Ishikawa (cell line): ENCODE measurements at regions not wholly inside any gene's neighbourhood (a gene's known extent, or its start where the extent isn't known, plus 50 kb on each side); places are given as distances from the start of the nearest gene placed in this dataset.

Source experiments
- CEBPB ChIP-seq: IDR thresholded peaks from 2 replicates; pipeline ENCODE4 v1.6.1; 2012
- EGR1 ChIP-seq: IDR thresholded peaks from 2 replicates; pipeline ENCODE4 v1.6.1; 2012
- EP300 ChIP-seq: IDR thresholded peaks from 2 replicates; pipeline ENCODE4 v1.6.1; 2012; ENCODE audit warnings: borderline replicate concordance
- RAD21 ChIP-seq: IDR thresholded peaks from 2 replicates; pipeline ENCODE4 v1.6.1; 2012; ENCODE audit warnings: low read depth
- TAF1 ChIP-seq: IDR thresholded peaks from 2 replicates; pipeline ENCODE4 v1.6.1; 2012; ENCODE audit warnings: low read depth, mild to moderate bottlenecking
- TCF12 ChIP-seq: IDR thresholded peaks from 2 replicates; pipeline ENCODE4 v1.6.1; 2012; ENCODE audit warnings: low read depth
- TEAD4 ChIP-seq: IDR thresholded peaks from 2 replicates; pipeline ENCODE4 v1.6.1; 2012
- USF1 ChIP-seq: IDR thresholded peaks from 2 replicates; pipeline ENCODE4 v1.6.1; 2012
- YY1 ChIP-seq: IDR thresholded peaks from 2 replicates; pipeline ENCODE4 v1.6.1; 2012; ENCODE audit warnings: low read depth
- TF ChIP-seq, protein P1 (sequence below): IDR thresholded peaks from 2 replicates; pipeline ENCODE4 v1.6.1; 2012
- TF ChIP-seq, protein P2 (sequence below): IDR thresholded peaks from 2 replicates; pipeline ENCODE4 v1.6.1; 2012; ENCODE audit warnings: low read depth, mild to moderate bottlenecking

DNA sequence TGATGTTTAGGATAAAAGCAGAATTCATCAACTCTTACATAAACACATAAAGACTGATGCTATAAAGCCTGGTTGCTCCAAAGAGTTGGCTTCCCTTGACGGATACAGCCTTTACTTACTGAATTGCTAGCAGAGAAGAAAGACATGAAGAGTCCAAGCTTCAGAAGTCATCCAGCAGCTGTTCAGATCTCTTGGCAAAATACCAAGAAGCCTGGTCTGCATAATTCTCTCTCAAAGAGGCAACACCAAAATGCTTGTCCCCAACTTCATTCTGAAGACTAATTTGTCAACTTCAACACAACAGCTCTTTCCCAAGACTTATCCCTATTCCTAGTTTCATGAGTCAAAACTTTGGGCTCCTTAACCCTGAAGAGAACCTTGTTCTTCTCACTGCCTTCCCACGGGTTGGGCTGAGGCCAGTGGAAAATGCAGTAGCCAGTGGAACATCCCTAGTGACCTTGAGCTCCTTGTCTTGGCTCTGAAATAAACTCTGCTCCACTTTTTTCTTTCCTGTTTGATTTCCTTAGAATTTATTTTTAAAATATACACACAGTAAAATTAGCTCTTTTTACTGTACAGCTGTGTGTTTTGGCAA is 119.2 kb upstream of the THBS1 start:
- TF ChIP-seq, protein P1, sequence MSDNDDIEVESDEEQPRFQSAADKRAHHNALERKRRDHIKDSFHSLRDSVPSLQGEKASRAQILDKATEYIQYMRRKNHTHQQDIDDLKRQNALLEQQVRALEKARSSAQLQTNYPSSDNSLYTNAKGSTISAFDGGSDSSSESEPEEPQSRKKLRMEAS = no peak
- TF ChIP-seq, protein P2, sequence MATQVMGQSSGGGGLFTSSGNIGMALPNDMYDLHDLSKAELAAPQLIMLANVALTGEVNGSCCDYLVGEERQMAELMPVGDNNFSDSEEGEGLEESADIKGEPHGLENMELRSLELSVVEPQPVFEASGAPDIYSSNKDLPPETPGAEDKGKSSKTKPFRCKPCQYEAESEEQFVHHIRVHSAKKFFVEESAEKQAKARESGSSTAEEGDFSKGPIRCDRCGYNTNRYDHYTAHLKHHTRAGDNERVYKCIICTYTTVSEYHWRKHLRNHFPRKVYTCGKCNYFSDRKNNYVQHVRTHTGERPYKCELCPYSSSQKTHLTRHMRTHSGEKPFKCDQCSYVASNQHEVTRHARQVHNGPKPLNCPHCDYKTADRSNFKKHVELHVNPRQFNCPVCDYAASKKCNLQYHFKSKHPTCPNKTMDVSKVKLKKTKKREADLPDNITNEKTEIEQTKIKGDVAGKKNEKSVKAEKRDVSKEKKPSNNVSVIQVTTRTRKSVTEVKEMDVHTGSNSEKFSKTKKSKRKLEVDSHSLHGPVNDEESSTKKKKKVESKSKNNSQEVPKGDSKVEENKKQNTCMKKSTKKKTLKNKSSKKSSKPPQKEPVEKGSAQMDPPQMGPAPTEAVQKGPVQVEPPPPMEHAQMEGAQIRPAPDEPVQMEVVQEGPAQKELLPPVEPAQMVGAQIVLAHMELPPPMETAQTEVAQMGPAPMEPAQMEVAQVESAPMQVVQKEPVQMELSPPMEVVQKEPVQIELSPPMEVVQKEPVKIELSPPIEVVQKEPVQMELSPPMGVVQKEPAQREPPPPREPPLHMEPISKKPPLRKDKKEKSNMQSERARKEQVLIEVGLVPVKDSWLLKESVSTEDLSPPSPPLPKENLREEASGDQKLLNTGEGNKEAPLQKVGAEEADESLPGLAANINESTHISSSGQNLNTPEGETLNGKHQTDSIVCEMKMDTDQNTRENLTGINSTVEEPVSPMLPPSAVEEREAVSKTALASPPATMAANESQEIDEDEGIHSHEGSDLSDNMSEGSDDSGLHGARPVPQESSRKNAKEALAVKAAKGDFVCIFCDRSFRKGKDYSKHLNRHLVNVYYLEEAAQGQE = no peak
- no peak for TF ChIP-seq EGR1
- TF ChIP-seq TAF1 = no peak
- TF ChIP-seq RAD21 = no peak
- TF ChIP-seq TEAD4 = no peak
- TF ChIP-seq TCF12 = no peak
- no peak for TF ChIP-seq YY1
- TF ChIP-seq EP300 = no peak
- no peak for TF ChIP-seq USF1
- no peak for TF ChIP-seq CEBPB
